Duodenal mucosa (tissue), 2 donors: ENCODE measurements at regions not wholly inside any gene's neighbourhood (a gene's known extent, or its start where the extent isn't known, plus 50 kb on each side); places are given as distances from the start of the nearest gene placed in this dataset.

Experiments used
- H3K27ac ChIP-seq: one replicate; pipeline ENCODE4 v1.7.0; 2013; ENCODE audit warnings: low read depth, low read length
- H3K27me3 ChIP-seq, 2 donors: one replicate each; pipeline ENCODE4 v1.7.0; 2013; ENCODE audit warnings: low read length in 2 of 2, control low read depth in 1 of 2; ENCODE audit not compliant: insufficient read depth in 2 of 2, control insufficient read depth in 1 of 2
- H3K36me3 ChIP-seq, 2 donors: one replicate each; pipeline ENCODE4 v1.7.0; 2013; ENCODE audit warnings: low read length in 2 of 2, control low read depth in 1 of 2; ENCODE audit not compliant: insufficient read depth in 2 of 2, control insufficient read depth in 1 of 2
- H3K4me1 ChIP-seq, 2 donors: one replicate each; pipeline ENCODE4 v1.7.0; 2013; ENCODE audit warnings: low read length in 2 of 2, control low read depth in 1 of 2; ENCODE audit not compliant: insufficient read depth in 2 of 2, control insufficient read depth in 1 of 2
- H3K4me3 ChIP-seq, 2 donors: one replicate each; pipeline ENCODE4 v1.7.0; 2013; ENCODE audit warnings: low read length in 2 of 2, low read depth in 1 of 2
- H3K9ac ChIP-seq, 2 donors: one replicate each; pipeline ENCODE4 v1.7.0; 2013; ENCODE audit warnings: low read length in 2 of 2, low read depth in 1 of 2
- H3K9me3 ChIP-seq, 2 donors: one replicate each; pipeline ENCODE4 v1.7.0; 2013; ENCODE audit warnings: low read length in 2 of 2, control low read depth in 1 of 2; ENCODE audit not compliant: control insufficient read depth in 1 of 2

- Histone ChIP-seq H3K27me3 (no peaks in the 10 kb centered on the region), H3K4me1 (no peaks in the 10 kb centered on the region), H3K9me3 (no peaks in the 10 kb centered on the region), H3K36me3 (no peaks in the 10 kb centered on the region), H3K4me3 (no peak overlapping the region), H3K27ac (no peak overlapping the region), H3K9ac (no peak overlapping the region)
Observed at GRCh38 chr21:25323356-25323949, 283.8 kb downstream of the MRPL39 start.

DNA sequence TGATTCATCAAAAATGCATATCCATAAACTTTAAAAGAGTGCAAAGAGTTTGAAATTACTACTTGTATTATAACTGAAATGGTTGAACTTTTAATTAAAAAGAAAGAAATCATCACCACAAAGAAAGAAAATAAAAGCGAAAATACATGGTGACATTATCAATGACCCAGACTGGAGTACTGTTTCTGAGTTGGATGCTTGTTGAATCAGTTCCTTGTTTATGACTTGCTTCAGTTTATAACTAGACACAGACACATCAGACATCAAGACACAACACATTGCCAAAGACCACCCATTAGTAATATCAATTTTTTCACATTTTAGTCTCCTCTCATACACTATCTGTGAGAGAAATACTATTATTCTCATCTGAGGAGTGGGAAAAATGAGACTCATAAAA is 293.0 kb downstream of the MRPL39 start:
- no peak overlapping the region for H3K4me3 ChIP-seq
- no peaks in the 10 kb centered on the region for H3K36me3 ChIP-seq
- H3K9me3 ChIP-seq = peaks cover 0 to under 1% of the 10 kb centered on the region in 2 donors
- H3K27ac ChIP-seq = no peak overlapping the region
- H3K9ac ChIP-seq = no peak overlapping the region
- no peaks in the 10 kb centered on the region for H3K27me3 ChIP-seq
- H3K4me1 ChIP-seq = no peaks in the 10 kb centered on the region

GRCh38 chr21:25313829-25314228 is 293.5 kb downstream of the MRPL39 start:
- no peaks in the 10 kb centered on the region for H3K4me1 ChIP-seq
- no peak overlapping the region for H3K4me3 ChIP-seq
- no peaks in the 10 kb centered on the region for H3K27me3 ChIP-seq
- H3K27ac ChIP-seq = no peak overlapping the region
- H3K9ac ChIP-seq = no peak overlapping the region
- no peaks in the 10 kb centered on the region for H3K36me3 ChIP-seq
- peaks cover 0 to 5% of the 10 kb centered on the region in 2 donors for H3K9me3 ChIP-seq

DNA sequence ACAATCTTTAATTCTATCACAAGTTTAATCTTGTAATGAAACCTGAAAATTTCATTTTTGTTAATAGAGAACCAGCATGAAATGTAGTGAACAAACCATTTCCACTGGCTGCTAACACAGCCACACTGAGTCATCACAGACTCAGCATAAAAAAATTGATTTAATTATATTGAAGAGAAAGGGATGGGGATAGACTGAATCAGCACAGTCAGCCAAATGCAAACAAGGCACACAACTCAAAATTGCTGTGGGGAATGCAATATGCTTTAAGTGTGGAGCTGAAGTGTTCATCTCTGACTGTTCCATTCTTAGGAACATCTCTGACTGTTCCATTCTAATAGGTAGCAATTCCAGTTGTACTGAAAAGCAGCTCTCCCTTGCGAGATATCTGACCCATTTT is 299.8 kb downstream of the MRPL39 start:
- Histone ChIP-seq H3K9ac (no peak overlapping the region), H3K27ac (no peak overlapping the region), H3K36me3 (no peaks in the 10 kb centered on the region), H3K4me1 (no peaks in the 10 kb centered on the region), H3K9me3 (peaks cover 0 to 10% of the 10 kb centered on the region in 2 donors), H3K27me3 (no peaks in the 10 kb centered on the region), H3K4me3 (no peak overlapping the region)

DNA sequence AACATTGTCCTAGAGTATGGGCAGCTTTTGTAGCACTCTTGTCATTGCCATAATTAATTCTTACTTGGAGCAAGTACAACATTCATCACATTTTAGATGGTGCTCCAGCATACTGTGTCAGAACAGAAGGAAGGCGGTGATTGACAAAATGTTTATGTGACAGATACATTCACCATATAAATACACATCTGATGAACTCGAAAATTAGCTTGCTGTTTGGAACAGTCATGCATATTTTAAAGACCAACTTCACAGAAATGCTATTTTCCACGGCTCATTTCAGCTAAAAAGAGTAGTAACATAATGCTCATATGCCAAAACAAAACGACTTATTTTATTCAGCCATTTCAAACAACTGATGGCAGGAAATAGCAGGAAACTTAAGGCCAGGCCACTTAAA is 302.7 kb downstream of the MRPL39 start:
- H3K9ac ChIP-seq = no peak overlapping the region
- no peaks in the 10 kb centered on the region for H3K4me1 ChIP-seq
- H3K4me3 ChIP-seq = no peak overlapping the region
- peaks cover 0 to 14% of the 10 kb centered on the region in 2 donors for H3K9me3 ChIP-seq
- no peaks in the 10 kb centered on the region for H3K36me3 ChIP-seq
- no peak overlapping the region for H3K27ac ChIP-seq
- no peaks in the 10 kb centered on the region for H3K27me3 ChIP-seq

GRCh38 chr21:25300632-25301031 is 306.6 kb downstream of the MRPL39 start:
- no peaks in the 10 kb centered on the region for H3K27me3 ChIP-seq
- no peak overlapping the region for H3K4me3 ChIP-seq
- no peak overlapping the region for H3K9ac ChIP-seq
- no peak overlapping the region for H3K27ac ChIP-seq
- H3K9me3 ChIP-seq = peaks cover 0 to 6% of the 10 kb centered on the region in 2 donors
- H3K36me3 ChIP-seq = no peaks in the 10 kb centered on the region
- peaks cover 0 to 7% of the 10 kb centered on the region in 2 donors for H3K4me1 ChIP-seq

GRCh38 chr21:25298512-25299491 is 308.5 kb downstream of the MRPL39 start:
- no peak overlapping the region for H3K4me3 ChIP-seq
- no peaks in the 10 kb centered on the region for H3K36me3 ChIP-seq
- H3K9me3 ChIP-seq = peaks cover 0 to 6% of the 10 kb centered on the region in 2 donors
- no peak overlapping the region for H3K9ac ChIP-seq
- no peaks in the 10 kb centered on the region for H3K27me3 ChIP-seq
- peaks cover 0 to 7% of the 10 kb centered on the region in 2 donors for H3K4me1 ChIP-seq
- H3K27ac ChIP-seq = no peak overlapping the region

GRCh38 chr21:25297117-25297516 is 310.2 kb downstream of the MRPL39 start:
- Histone ChIP-seq H3K9ac (no peak overlapping the region), H3K27ac (no peak overlapping the region), H3K9me3 (peaks cover 0 to 3% of the 10 kb centered on the region in 2 donors), H3K27me3 (no peaks in the 10 kb centered on the region), H3K36me3 (no peaks in the 10 kb centered on the region), H3K4me1 (peaks cover 0 to 7% of the 10 kb centered on the region in 2 donors), H3K4me3 (no peak overlapping the region)

- H3K4me1 ChIP-seq = peaks cover 0 to 7% of the 10 kb centered on the region in 2 donors
- H3K4me3 ChIP-seq = no peak overlapping the region
Observed at GRCh38 chr21:25296252-25296651, 311.0 kb downstream of the MRPL39 start.

DNA sequence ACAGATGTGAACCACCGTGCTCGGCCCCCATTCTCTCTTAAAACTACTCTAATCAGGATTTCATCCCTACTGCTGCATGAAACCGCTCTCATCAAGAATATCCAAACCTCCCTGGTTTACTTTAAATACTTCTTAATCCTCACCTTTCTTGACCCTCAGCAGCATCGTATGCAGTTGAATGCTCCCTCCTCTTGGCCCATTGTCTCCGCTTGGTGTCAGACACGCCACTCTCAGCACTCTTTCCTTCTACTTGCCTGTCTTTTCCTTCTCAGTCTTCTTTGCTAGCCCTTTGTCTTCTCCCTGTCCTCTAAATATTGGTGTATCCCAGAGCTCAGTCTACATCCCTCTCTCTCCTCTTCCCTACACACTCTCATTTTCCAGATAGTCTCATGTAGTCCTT is 314.9 kb downstream of the MRPL39 start:
- no peak overlapping the region for H3K9ac ChIP-seq
- H3K27ac ChIP-seq = no peak overlapping the region
- no peaks in the 10 kb centered on the region for H3K36me3 ChIP-seq
- no peaks in the 10 kb centered on the region for H3K4me1 ChIP-seq
- no peaks in the 10 kb centered on the region for H3K27me3 ChIP-seq
- no peak overlapping the region for H3K4me3 ChIP-seq
- H3K9me3 ChIP-seq = peaks cover 0 to 2% of the 10 kb centered on the region in 2 donors

More at GRCh38 chr21:25296252-25296651, 311.0 kb downstream of the MRPL39 start:
- Histone ChIP-seq H3K9me3 (peaks cover 0 to 2% of the 10 kb centered on the region in 2 donors), H3K36me3 (no peaks in the 10 kb centered on the region), H3K27me3 (no peaks in the 10 kb centered on the region), H3K9ac (no peak overlapping the region), H3K27ac (no peak overlapping the region)
